ENCODE measurements at regions not wholly inside any gene's neighbourhood (a gene's known extent, or its start where the extent isn't known, plus 50 kb on each side); places are given as distances from the start of the nearest gene placed in this dataset.

DNA sequence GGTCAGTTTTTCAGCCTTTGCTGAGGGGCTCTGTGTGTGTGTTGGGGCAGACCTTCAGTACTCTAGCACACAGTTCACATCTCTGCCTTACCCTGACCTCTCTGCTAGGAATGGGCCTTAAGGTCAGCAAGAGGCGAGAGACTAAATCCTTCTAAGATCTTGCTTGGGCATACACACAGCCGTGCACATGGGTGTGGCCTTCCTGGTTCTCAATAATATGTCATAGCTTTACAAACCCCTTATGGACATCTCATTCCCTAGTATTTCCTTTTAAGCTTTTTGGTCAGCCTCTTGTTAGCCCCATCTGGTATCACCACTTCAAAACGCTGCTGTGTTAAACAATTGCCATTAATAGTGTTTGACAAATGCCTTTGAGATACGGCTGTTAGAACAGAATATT lies 69.4 kb upstream of the SPATA13 start:
- no peak overlapping the region for H3K4me3 ChIP-seq (ENCODE audit: low read length)
- TF ChIP-seq, protein P1, sequence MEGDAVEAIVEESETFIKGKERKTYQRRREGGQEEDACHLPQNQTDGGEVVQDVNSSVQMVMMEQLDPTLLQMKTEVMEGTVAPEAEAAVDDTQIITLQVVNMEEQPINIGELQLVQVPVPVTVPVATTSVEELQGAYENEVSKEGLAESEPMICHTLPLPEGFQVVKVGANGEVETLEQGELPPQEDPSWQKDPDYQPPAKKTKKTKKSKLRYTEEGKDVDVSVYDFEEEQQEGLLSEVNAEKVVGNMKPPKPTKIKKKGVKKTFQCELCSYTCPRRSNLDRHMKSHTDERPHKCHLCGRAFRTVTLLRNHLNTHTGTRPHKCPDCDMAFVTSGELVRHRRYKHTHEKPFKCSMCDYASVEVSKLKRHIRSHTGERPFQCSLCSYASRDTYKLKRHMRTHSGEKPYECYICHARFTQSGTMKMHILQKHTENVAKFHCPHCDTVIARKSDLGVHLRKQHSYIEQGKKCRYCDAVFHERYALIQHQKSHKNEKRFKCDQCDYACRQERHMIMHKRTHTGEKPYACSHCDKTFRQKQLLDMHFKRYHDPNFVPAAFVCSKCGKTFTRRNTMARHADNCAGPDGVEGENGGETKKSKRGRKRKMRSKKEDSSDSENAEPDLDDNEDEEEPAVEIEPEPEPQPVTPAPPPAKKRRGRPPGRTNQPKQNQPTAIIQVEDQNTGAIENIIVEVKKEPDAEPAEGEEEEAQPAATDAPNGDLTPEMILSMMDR (conservative IDR thresholded peaks at IDR 0.05; ENCODE audit: low read length), result no peak
- no peak for DNase-seq (ENCODE audit: low read depth)

DNA sequence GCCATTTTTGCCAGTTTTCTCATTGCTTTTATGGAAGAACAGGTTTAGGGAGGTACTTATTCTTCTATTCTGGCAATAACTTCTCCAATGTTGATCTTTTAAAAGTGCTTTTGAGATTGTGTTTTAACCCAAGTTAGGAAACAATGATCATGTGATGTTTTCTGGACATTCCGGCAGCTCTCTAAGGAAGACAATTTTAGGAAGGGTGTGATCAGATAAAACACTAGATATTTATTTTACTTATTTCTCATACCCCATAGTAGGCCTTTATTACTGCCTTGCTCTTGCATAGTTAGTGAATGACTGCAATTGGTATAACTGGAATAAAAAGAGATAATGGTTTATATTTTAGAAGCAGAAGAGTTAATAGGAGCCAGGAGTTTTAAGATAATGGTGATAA lies 68.4 kb upstream of the SPATA13 start:
- DNase-seq (ENCODE audit: low read depth), result no peak
- H3K4me3 ChIP-seq (ENCODE audit: low read length), result no peak overlapping the region
- TF ChIP-seq, protein P1 (conservative IDR thresholded peaks at IDR 0.05; ENCODE audit: low read length), result no peak

DNA sequence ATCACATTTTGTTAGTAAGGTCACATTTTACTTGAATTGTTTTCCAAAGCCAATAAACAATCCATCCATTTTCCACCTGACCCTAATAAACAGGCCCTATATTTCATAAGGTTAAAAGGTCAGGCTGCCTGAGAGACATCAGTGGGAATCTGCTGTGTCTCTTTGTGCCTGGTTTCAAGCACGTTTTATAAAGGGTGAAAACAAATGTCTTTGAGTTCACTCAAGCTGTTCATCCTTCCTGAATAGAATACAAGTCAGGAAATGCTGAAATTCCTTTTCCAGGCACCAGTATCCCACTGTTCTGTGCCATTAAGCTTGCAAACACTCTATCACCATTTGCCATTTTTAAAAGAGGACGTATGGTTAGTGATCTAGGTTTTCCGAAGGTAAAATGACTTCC lies 67.5 kb upstream of the SPATA13 start:
- no peak overlapping the region for H3K4me3 ChIP-seq (ENCODE audit: low read length)
- DNase-seq (ENCODE audit: low read depth), result no peak
- TF ChIP-seq, protein P1 (conservative IDR thresholded peaks at IDR 0.05; ENCODE audit: low read length), result no peak

DNA sequence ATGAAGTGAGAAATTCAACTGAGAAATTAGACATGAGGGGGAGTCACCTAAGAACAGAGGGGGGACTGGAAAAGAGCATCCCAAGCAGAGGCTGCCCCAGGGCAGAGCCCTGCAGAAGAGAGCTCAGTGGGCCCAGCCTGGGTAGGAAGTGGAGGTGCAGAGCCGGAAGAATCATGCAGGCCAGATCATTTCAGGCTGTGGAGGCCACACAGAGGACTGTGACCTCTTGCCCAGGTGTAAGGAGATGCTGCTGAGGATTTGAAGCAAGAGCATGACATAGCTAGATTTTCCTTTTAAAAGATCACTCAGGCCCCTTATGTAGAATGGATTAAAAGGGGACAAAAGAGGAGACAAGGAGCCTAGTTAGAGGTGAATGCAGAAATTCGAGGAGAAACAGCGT lies 63.9 kb upstream of the SPATA13 start:
- TF ChIP-seq, protein P1 (conservative IDR thresholded peaks at IDR 0.05; ENCODE audit: low read length), result no peak
- H3K4me3 ChIP-seq (ENCODE audit: low read length), result no peak overlapping the region
- DNase-seq (ENCODE audit: low read depth), result no peak

DNA sequence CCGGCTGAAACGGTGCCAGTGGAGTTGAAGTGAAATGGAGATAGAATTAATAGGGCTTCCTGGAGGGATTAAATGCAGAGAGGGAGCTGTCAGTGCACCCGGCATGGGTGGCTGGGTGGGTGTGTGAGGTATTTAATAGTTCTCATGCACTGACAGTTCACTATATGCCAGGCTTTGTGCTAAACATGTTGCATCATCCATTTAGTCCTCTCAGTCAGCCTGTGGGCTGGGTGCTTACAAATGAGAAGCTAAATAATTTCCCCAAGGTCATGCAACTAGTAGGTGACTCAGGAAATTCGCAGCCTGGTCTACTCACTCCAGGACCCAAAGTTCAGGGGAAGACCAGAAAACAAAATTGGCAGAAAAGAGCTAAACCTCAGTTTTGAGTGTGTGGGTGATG lies 63.5 kb upstream of the SPATA13 start:
- TF ChIP-seq, protein P1 (conservative IDR thresholded peaks at IDR 0.05; ENCODE audit: low read length), result no peak
- peak; percentile 68 for DNase-seq (ENCODE audit: low read depth)

DNA sequence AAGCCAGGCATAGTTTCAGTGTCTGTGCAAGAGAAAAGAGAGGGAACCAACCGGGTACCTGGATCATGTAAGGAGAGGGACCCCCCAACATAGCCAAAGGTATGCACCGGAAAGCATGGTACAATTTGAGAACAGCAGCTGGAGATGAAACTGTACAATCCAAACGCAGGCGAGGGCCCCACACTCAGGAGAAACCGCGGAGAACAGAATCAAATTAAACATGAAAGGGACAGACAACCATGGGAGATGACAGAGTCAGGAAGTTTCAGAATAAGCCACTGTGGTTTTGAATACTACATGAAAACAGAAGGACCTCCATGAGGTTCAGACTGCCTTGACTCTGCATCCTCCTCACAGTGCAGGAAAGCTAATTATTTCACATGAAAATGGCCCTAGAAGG lies 62.9 kb upstream of the SPATA13 start:
- H3K4me3 ChIP-seq (ENCODE audit: low read length), result no peak overlapping the region
- no peak for DNase-seq (ENCODE audit: low read depth)
- TF ChIP-seq, protein P1 (conservative IDR thresholded peaks at IDR 0.05; ENCODE audit: low read length), result no peak

More for the DNA sequence above, 63.5 kb upstream of the SPATA13 start:
- no peak overlapping the region for H3K4me3 ChIP-seq (ENCODE audit: low read length)

DNA sequence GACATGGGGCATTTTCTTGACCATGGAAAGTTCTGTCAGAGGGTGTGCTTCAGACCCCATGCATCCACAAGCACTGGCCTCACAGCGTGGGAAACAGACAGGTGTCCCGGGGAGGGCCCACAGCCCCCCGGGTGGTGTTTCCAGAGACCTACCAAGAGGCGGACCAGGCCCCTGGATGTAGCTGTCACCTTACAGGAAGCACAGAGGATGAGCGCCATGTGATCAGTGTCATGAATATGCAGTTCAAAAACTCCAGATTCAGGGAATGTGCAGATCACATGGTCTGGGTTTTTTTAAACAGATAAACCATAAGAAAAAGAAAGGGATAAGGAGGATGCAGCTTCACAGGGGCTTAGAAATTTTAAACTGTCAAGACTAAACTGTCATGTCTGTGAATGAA lies 61.0 kb upstream of the SPATA13 start:
- no peak for DNase-seq (ENCODE audit: low read depth)
- TF ChIP-seq, protein P1 (conservative IDR thresholded peaks at IDR 0.05; ENCODE audit: low read length), result no peak
- no peak overlapping the region for H3K4me3 ChIP-seq (ENCODE audit: low read length)

Data from AG10803 (cell line).